HUDEP-2 (cell line): ENCODE measurements at regions not wholly inside any gene's neighbourhood (a gene's known extent, or its start where the extent isn't known, plus 50 kb on each side); places are given as distances from the start of the nearest gene placed in this dataset.

ENCODE experiments used
- DNase-seq, 76 experiments: peaks; one replicate each; lab custom pipeline; 2025; ENCODE audit not compliant: unreplicated experiment in 76 of 76; lab: John Stamatoyannopoulos, UW

DNA sequence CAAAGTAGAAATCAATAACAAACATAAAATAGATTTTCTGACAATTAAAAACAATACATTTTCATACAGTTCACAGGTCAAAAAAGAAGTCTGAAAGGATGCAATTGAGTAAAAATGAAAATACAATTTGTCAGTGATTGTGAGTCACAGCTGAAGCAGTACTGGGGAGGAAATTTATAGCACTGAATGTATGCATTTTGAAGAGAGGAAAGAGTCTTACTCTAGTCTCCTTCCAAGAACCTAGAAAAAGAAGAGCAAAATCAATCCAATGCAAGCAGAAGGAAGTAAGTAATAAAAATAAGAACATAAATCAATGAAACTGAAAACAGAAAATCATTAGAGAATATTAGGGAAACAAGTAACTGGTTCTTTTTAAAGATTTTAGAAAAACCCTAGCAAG lies 507.2 kb upstream of the IGFBP3 start:
- DNase-seq, result no peak

GRCh38 chr7:46424934-46425333 lies 503.9 kb upstream of the IGFBP3 start:
- DNase-seq, result no peak

DNA sequence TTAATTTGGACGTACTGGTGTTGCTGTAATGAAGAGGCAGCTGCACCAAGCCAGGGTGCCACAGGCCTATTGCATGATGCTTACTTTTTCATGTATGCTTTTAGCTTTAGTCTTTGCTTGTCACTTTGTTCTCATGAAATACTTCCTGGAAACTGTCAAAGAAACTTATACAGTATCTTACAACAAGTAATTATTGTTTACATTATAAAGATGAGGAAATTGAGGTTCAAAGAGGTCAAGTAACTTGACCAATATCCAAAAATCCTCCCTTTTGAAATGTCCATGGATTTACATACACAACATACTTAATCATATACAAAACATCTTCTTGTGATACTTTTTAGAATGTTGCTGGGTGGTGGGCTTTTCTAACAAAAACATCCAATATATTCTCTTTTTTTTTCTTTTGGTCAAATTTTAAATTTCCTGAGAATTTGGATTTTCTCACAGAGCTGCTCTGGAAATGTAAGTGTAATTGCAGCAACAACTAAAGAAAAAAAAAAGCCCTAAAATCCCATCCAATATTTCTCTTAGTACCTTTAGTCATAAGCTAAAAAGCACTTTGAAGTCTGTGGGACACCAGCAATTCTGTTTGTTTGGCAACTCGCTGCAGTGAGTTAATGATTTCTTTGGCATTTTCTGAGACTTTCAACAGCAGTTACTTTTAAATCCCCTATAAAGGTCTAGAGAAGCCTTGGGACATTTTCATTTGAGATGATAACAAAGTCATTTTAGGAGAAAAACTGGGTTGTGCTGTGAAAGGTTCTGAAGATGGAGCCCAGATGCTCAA lies 500.6 kb upstream of the IGFBP3 start:
- DNase-seq, result no peak

DNA sequence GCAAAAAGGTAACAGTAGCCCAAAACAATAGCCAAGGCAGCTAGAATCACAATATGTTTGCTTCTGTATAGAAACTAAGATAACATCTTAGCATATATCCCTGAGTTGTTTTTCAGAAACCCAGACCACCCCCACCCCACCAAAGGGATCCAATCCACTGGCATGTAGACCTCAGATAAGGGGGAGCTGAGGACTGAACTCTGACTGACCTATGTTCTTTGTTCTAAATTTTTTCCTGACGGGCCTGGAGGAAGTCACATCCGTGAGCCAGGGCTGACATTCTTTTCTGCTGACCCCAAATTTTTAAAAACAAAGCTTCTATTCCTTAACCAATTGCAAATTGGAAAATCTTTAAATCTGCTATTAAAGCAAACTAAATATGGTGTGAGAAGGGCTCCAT lies 493.9 kb upstream of the IGFBP3 start:
- DNase-seq, result no peak

GRCh38 chr7:46411236-46411635 lies 490.2 kb upstream of the IGFBP3 start:
- no peak for DNase-seq

- DNase-seq, result no peak
These were observed 486.1 kb upstream of the IGFBP3 start for GRCh38 chr7:46407125-46407524.

DNA sequence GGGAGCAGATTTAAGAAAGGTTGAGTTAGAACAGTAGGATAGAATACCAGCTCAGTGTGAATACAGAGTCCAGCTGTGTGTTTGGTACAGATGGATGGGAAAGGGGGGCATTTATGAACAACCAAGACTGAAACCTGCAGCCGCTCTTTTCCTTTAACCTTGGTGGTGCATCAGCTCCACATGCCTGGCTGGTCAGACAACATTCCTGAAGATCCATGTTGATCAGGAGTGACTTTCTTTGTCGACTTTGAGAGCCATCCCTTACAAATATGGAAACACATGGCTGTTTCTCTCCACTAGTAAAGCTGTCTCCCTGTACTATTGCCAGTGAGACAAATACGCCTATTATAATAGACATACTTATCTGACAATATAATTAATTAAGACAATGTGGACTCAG lies 476.5 kb upstream of the IGFBP3 start:
- no peak for DNase-seq

- DNase-seq, result no peak
These were observed 475.4 kb upstream of the IGFBP3 start for GRCh38 chr7:46396481-46396880.

GRCh38 chr7:46393142-46393541 lies 472.1 kb upstream of the IGFBP3 start:
- DNase-seq, result no peak

- no peak for DNase-seq
These were observed 470.4 kb upstream of the IGFBP3 start for GRCh38 chr7:46391231-46392201.

- DNase-seq, result no peak
These were observed 469.0 kb upstream of the IGFBP3 start for GRCh38 chr7:46390042-46390441.

GRCh38 chr7:46389146-46389545 lies 468.1 kb upstream of the IGFBP3 start:
- DNase-seq, result no peak

GRCh38 chr7:46387646-46388045 lies 466.6 kb upstream of the IGFBP3 start:
- DNase-seq, result no peak

GRCh38 chr7:46386428-46387399 lies 465.6 kb upstream of the IGFBP3 start:
- DNase-seq, result no peak

DNA sequence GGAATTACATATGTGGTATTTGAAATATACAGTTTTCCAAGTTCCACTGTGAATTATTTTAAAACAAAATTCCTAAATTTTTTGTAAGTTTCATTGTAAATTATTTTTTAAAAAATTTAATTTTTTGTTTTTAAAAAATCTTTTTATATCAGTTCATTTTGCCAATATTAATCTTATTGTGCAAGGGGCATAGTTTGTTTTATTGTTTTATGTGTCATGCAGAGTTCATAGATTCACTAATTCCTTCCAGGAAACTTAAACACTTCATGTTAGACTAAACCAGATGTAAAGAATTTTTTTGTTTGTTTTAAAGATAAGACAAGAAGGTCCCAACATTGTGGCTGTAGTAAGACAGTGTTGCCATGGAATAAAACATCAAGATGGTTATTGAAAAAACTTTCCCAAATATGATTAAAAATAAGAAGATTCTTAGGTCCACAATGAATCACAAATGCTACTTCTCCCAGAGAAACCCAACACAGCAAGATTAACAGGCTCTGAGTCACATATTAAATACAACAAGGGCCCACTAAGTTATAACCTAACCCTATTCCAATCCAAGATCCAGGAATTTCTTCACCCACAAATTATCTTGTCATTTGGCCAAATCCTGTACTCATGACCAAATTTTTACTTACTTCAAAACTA lies 464.7 kb upstream of the IGFBP3 start:
- no peak for DNase-seq

- no peak for DNase-seq
These were observed 462.5 kb upstream of the IGFBP3 start for GRCh38 chr7:46383605-46384004.

DNA sequence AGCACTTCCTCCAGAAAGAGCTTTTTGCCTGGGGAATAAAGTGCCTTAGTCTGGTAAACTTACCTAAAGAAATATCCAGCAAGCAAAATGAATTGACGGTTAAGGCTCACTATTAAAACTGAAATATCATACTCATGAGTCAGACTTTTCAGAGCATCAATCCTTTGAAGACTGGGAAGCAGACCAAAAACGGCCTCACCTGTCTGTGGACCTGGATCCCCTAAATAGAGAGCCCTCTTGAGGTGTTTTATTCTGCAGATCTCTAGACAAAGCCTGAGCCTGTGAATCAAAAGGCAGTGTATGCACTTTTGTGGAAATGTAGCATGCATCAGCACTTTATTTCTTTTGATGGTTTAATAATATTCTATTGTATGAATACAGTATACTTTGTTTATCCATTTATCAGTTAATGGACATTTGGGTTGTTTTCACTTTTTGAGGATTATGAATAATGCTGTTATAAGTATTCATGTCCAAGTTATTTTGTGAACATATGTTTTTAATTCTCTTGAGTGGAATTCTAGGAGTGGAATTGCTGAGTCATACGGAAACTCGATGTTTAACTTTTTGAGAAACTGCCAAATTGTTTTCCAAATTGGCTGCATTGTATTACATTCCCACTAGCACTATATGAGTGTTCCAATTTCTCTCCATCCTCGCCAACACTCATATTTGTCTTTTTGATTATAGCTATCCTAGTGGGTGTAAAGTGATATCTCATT lies 449.0 kb upstream of the IGFBP3 start:
- no peak for DNase-seq

GRCh38 chr7:46368871-46369270 lies 447.8 kb upstream of the IGFBP3 start:
- no peak for DNase-seq

- no peak for DNase-seq
These were observed 445.5 kb upstream of the IGFBP3 start for GRCh38 chr7:46366526-46366925.
